HG03139 (cell line): ENCODE measurements at regions not wholly inside any gene's neighbourhood (a gene's known extent, or its start where the extent isn't known, plus 50 kb on each side); places are given as distances from the start of the nearest gene placed in this dataset.

Source experiments
- ATAC-seq: cut with Tn5 transposase; IDR thresholded peaks from one replicate; pipeline ENCODE4 v1.9.1; 2021; ENCODE audit not compliant: unreplicated experiment

DNA sequence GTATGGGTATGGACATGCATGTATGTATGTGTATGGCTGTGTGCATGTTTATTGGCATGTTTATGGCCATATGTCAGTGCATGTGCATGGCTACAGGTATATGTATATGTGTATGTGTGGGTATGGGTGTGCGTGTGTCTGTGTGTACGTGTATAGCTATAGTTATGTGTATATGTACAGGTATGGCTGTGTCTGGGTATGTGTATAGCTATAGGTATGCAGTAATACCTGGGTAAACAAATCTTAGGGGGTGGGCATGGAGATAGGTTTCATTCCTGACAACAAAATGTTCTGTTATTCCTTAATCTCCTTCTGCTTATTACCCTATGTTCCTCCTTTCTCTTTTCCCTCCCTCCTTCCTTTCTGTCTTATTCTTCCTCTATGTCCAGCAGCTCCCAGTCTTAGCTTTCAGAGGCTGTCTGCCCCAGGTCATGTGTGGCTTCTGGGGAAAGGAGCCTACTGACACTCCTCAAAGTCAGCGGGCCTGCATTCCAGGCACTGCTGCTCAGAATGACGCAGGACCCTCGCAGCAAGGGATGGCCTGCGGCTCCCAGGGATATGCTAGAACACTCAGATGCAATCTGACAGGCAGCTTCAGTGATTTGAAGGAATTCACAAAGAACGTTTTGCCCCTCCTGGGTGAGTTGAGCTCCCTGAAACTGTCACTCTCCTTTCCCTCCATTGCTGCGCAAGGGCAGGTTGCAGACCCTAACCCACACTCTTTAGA is 139.3 kb upstream of the PHACTR1 start:
- ATAC-seq, result no peak

- ATAC-seq, result no peak
Measured at GRCh38 chr6:12578097-12578496, 138.5 kb upstream of the PHACTR1 start.

DNA sequence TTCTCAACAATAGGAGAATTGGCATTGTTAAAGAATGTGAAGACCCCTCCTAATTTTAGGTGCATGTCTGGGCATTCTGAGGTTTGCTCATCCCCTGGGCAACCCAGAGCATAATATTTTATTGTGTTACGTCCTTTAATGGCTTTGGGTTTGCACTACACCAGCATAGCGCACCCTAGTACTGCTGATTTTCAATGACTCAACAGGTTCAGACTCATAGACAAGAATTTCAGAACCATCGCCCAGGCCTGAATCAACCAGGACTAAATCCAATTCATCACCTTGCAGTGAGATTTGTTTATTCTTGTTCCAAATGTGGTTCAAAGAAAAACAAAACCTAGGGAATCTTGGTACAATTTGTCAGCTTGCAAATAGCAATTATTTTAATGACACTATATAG is 137.8 kb upstream of the PHACTR1 start:
- no peak for ATAC-seq

DNA sequence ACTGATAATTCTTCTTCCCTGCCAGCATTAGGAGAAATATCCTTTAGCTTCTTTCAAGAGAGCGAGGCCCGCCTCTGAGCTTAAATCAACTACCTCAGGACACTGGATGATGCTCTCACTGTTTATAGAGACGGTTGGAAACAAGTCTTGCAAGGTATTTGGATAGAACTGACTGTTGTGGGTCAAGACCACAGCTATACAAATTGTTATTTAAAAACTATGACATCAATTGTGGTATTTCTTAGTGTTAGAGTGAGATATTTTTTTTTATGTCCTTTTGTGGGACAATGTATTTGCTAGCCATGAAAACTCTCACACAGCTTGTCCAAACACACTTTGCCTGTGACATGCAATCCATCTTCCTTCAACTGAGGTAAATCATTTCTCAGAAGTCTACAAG is 136.3 kb upstream of the PHACTR1 start:
- ATAC-seq, result no peak

DNA sequence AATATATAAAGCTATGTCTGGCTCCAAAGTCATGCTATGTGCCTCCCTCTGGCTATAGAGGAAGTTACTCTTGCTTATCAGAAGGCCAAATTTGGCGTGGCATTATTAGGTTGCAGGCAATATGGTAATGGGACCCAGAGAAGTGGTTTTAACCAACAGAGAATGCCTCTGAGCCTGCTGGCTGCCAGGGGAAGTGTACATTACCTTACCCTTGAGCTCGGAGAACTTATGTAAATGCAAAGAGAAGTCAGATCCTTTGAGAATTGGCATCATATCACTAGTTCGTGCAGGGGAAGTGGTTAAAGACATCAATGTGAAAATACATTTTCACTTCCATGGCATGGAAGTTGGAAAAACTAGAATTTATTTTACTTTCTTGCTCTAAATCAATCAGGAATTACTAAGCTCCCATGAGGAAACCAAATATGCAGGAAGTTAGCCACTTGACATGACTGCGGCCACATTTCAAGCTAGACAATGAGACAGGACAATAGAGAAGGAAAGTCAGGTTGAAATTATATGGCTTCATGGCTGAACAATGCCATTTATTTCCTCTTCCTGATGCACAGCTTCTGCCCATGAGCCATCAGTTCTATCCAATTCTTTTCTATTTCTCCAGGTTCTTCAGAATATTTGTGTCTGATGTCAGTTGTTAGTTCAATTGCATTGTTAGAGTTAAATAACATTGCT is 134.0 kb upstream of the PHACTR1 start:
- ATAC-seq, result no peak

GRCh38 chr6:12584631-12585405 is 131.7 kb upstream of the PHACTR1 start:
- ATAC-seq, result no peak

GRCh38 chr6:12585497-12585958 is 131.0 kb upstream of the PHACTR1 start:
- no peak for ATAC-seq

- no peak for ATAC-seq
Measured at GRCh38 chr6:12586721-12587480, 129.7 kb upstream of the PHACTR1 start.

- no peak for ATAC-seq
Measured at GRCh38 chr6:12590901-12591300, 125.7 kb upstream of the PHACTR1 start.

DNA sequence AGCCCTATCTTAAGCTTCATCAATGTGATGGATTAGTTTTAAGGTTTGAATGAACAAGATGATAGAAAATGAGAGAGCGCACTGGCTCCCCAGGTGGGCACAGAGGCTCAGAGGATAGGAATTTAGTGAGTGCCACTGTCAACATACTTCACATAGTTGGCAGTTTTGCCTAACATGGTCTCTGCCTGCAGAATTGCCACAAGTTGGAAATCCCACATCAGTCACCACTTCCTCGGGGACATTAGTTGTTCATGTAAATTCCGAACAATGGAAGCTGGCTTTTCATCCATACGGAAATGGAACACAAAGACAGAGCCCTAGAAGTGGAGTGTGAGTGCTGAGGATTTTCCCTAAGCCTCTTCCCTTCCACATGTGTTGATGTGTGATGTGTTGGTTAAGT is 123.9 kb upstream of the PHACTR1 start:
- ATAC-seq, result no peak

DNA sequence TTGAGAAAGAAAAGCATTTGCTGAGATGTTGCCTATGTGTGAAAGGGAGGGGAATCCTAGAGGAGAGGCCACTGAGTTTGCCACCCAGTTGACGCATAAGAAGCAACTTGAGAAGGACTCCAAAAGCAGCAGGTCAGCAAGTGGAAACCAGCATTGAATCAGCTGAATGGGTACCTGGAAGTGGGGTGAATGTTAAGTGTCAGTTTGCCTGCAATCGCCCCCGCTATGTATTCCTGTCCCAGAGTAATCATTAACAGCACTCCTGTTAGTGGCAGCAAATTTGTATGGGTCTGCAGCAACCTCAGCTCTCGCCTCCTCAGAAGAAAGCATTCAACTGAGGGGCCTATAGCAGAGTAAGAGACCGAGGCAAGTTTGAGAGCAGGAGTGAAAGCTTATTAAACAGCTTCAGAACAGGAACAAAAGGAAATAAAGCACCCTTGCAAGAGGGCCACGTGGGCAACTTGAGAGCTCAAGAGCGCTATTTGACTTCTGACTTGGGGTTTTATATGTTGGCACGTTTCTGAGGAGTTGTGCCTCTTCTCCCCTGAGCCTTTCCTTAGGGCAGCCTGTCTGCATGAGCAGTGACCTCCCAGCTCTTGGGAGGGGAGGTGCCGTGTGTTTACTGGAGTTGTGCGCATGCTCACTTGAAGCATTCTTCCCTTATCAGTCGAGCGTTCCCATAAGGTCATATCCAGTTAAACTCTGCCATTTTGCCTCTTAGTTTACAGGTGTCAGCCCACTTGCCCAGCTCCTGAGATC is 122.6 kb upstream of the PHACTR1 start:
- no peak for ATAC-seq

DNA sequence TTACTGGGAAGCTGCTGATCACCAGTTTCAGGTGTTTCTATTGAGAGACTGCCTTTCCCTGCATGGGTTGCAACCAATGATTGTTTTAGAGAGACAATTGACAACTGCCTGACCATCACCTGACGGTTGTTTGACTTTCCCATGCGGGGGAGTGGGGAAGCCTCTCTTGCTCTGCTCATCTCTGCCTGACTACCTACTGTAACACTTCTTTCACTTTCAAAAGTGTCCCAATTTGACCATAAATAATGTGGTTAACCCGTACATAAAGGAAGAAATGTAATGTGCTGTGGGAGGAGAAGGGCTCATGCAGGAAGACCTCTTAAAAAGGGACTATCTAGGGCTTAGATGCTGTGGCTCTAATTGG is 122.1 kb upstream of the PHACTR1 start:
- ATAC-seq, result no peak

- ATAC-seq, result peak; percentile 63
Measured at GRCh38 chr6:12595161-12595811, 121.3 kb upstream of the PHACTR1 start.

- ATAC-seq, result no peak
Measured at GRCh38 chr6:12596731-12597130, 119.8 kb upstream of the PHACTR1 start.

GRCh38 chr6:12598919-12599318 is 117.6 kb upstream of the PHACTR1 start:
- ATAC-seq, result no peak

GRCh38 chr6:12601881-12602280 is 114.7 kb upstream of the PHACTR1 start:
- ATAC-seq, result no peak

- ATAC-seq, result no peak
Measured at GRCh38 chr6:12602342-12602741, 114.2 kb upstream of the PHACTR1 start.

DNA sequence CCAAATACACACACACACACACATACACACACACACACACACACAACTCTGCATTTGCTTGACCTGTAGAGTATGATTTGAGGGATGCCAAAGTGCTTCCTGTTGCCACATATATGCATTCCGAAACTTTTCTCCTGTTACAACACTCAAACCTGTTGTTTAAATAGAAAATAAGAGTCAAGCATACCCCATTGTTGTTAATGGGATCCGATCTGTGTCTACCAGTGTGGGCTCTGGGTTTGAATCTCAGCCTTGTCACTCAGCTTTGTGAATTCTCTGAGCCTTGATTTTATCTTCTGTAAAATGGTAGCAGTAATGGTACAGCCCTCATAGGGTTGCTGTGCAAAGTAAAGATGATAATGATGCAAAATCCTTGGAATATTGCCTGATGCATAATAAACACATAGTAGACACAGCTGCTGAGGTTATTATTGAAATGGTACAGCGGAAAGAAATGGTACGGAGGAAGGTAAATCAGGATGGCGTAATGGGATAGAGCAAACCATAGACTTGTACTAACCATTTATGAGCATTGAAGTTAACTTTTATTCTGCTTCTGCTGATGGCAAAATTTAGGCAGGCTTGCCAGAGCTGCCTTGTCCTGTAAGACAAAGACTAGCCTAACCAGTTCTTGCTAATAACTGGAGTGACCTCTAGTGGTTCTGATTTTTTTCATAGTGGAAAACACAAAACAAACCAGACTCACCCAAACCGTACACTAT is 113.5 kb upstream of the PHACTR1 start:
- no peak for ATAC-seq

- no peak for ATAC-seq
Measured at GRCh38 chr6:12603673-12604049, 112.9 kb upstream of the PHACTR1 start.
